ENCODE measurements at regions not wholly inside any gene's neighbourhood (a gene's known extent, or its start where the extent isn't known, plus 50 kb on each side); places are given as distances from the start of the nearest gene placed in this dataset.

- TF ChIP-seq POLR2AphosphoS5 (IDR thresholded peaks at IDR 0.05) (no peak), POLR2A (IDR thresholded peaks at IDR 0.05) (no peak)
Measured at GRCh38 chr18:22015156-22015555, 154.2 kb upstream of the GATA6 start.
